SU-DHL-6 (cell line): ENCODE measurements at regions not wholly inside any gene's neighbourhood (a gene's known extent, or its start where the extent isn't known, plus 50 kb on each side); places are given as distances from the start of the nearest gene placed in this dataset.

Experiments used
- H2AFZ ChIP-seq: fragments of 200-600 bp; sonication (generic); 2 replicates; pipeline ENCODE4 v1.6.1; 2014; ENCODE audit warnings: low read depth, mild to moderate bottlenecking, moderate library complexity, mixed read lengths, antibody characterized with exemption, low read length; ENCODE audit not compliant: severe bottlenecking
- H3F3A ChIP-seq: fragments of 200-600 bp; shearing (Covaris generic); 2 replicates; pipeline ENCODE4 v1.6.0; 2016; ENCODE audit warnings: antibody characterized with exemption, mild to moderate bottlenecking; ENCODE audit not compliant: insufficient read depth
- H3K27ac ChIP-seq: fragments of 200-600 bp; sonication (generic); 2 replicates; pipeline ENCODE4 v1.5.1; 2016; ENCODE audit warnings: low read depth, mild to moderate bottlenecking, low read length, moderate library complexity, mixed read lengths
- H3K27me3 ChIP-seq: fragments of 200-600 bp; sonication (generic), shearing (Covaris generic); 2 replicates; pipeline ENCODE4 v1.6.0; 2014; ENCODE audit warnings: mild to moderate bottlenecking, low read length
- H3K36me3 ChIP-seq: fragments of 200-600 bp; sonication (generic); 2 replicates; pipeline ENCODE4 v1.6.1; 2014; ENCODE audit warnings: mild to moderate bottlenecking, low read length, mixed read lengths
- H3K4me2 ChIP-seq: fragments of 300-600, 200-600 bp; shearing (Covaris generic), sonication (generic); 2 replicates; pipeline ENCODE4 v1.6.0; 2014; ENCODE audit warnings: low read length, low read depth, mild to moderate bottlenecking; ENCODE audit not compliant: poor library complexity, severe bottlenecking
- H3K4me3 ChIP-seq: fragments of 200-600 bp; sonication (generic); 2 replicates; pipeline ENCODE4 v1.5.1; 2014; ENCODE audit warnings: antibody characterized with exemption, low read length, mild to moderate bottlenecking, mixed read lengths; ENCODE audit not compliant: insufficient read depth, poor library complexity, severe bottlenecking
- H3K79me2 ChIP-seq: fragments of 200-600 bp; sonication (generic); 2 replicates; pipeline ENCODE4 v1.6.1; 2014; ENCODE audit warnings: mild to moderate bottlenecking, low read length, moderate library complexity; ENCODE audit not compliant: insufficient read depth
- H3K9ac ChIP-seq: fragments of 200-600 bp; sonication (generic); 2 replicates; pipeline ENCODE4 v1.7.0; 2014; ENCODE audit warnings: mild to moderate bottlenecking, low read length
- H3K9me2 ChIP-seq: fragments of 200-600 bp; sonication (generic); replicated peaks from 2 replicates; pipeline ENCODE4 v1.6.1; 2014; ENCODE audit warnings: low read length; ENCODE audit not compliant: insufficient read depth
- H3K9me3 ChIP-seq: fragments of 200-600 bp; sonication (generic); 2 replicates; pipeline ENCODE4 v1.6.1; 2014; ENCODE audit warnings: low read length, mixed read lengths; ENCODE audit not compliant: insufficient read depth
- H4K20me1 ChIP-seq: fragments of 200-600 bp; sonication (generic); 2 replicates; pipeline ENCODE4 v1.6.1; 2014; ENCODE audit warnings: low read depth, mild to moderate bottlenecking, antibody characterized with exemption, low read length, moderate library complexity, mixed read lengths
- CTCF ChIP-seq: fragments of 200-600 bp; sonication (generic); IDR thresholded peaks from one replicate; pipeline ENCODE4 v1.5.1; 2017; ENCODE audit warnings: antibody characterized with exemption, mild to moderate bottlenecking, low read length, moderate library complexity; ENCODE audit not compliant: insufficient read depth, poor library complexity, severe bottlenecking
- EZH2phosphoT487 ChIP-seq: fragments of 200-600 bp; sonication (generic), shearing (Covaris generic); conservative IDR thresholded peaks from 2 replicates; pipeline ENCODE4 v1.6.1; 2018; ENCODE audit warnings: mild to moderate bottlenecking, antibody characterized with exemption, low read length, moderate library complexity, mixed read lengths

- H3K9me3 ChIP-seq: no peaks in the 10 kb centered on the region
- no peaks in the 10 kb centered on the region for H3K79me2 ChIP-seq
- H3F3A ChIP-seq: no peaks in the 10 kb centered on the region
- no peak overlapping the region for H3K4me3 ChIP-seq
- no peaks in the 10 kb centered on the region for H4K20me1 ChIP-seq
- no peak overlapping the region for H2AFZ ChIP-seq
- no peak for TF ChIP-seq EZH2phosphoT487
- TF ChIP-seq CTCF: peak; percentile 21
- no peak overlapping the region for H3K9ac ChIP-seq
- H3K36me3 ChIP-seq: no peaks in the 10 kb centered on the region
- no peaks in the 10 kb centered on the region for H3K9me2 ChIP-seq
- H3K27ac ChIP-seq: no peak overlapping the region
- no peak overlapping the region for H3K4me2 ChIP-seq
- H3K27me3 ChIP-seq: no peaks in the 10 kb centered on the region
Observed at GRCh38 chr7:18320971-18321567, 174.5 kb upstream of the HDAC9 start.

GRCh38 chr7:18330548-18330947 is 165.0 kb upstream of the HDAC9 start:
- no peaks in the 10 kb centered on the region for H3K79me2 ChIP-seq

DNA sequence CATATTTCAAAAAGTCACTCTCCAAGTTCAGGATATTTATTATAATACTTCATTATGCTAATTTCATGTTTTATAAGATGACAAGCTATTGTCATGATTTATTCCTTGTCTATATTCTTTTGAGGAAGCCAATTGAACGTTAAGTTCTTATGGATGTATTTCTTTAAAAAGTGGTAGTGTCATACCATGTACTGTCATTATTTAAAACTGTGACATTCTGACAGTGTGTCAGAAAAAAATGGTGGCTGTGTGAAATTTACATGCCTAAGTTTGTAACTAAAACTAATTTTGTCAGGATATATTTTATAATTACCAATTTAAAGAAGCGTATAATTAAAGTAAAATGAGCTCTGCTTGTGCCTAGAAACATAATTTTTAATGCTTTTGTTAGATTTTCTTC is 158.9 kb upstream of the HDAC9 start:
- Histone ChIP-seq H3K27me3 (no peaks in the 10 kb centered on the region), H2AFZ (no peak overlapping the region), H3K27ac (no peak overlapping the region), H3F3A (no peaks in the 10 kb centered on the region), H3K9me3 (peaks cover 4% of the 10 kb centered on the region; the same call in 1 of the 2 replicates), H3K36me3 (no peaks in the 10 kb centered on the region), H3K79me2 (no peaks in the 10 kb centered on the region), H4K20me1 (no peaks in the 10 kb centered on the region; the same call in 1 of the 2 replicates), H3K9me2 (no peaks in the 10 kb centered on the region), H3K4me2 (no peak overlapping the region), H3K9ac (no peak overlapping the region), H3K4me3 (no peak overlapping the region)
- TF ChIP-seq CTCF (no peak), EZH2phosphoT487 (no peak)

More at GRCh38 chr7:18330548-18330947, 165.0 kb upstream of the HDAC9 start:
- no peaks in the 10 kb centered on the region for H3F3A ChIP-seq
- H4K20me1 ChIP-seq: no peaks in the 10 kb centered on the region; the same call in 1 of the 2 replicates
- no peaks in the 10 kb centered on the region for H3K27me3 ChIP-seq
- H3K9me3 ChIP-seq: no peaks in the 10 kb centered on the region
- H3K9me2 ChIP-seq: no peaks in the 10 kb centered on the region
- no peaks in the 10 kb centered on the region for H3K36me3 ChIP-seq
- TF ChIP-seq CTCF (no peak), EZH2phosphoT487 (no peak)
- no peak overlapping the region for H2AFZ ChIP-seq
- no peak overlapping the region for H3K4me2 ChIP-seq
- no peak overlapping the region for H3K4me3 ChIP-seq
- H3K27ac ChIP-seq: no peak overlapping the region
- H3K9ac ChIP-seq: no peak overlapping the region
